CD4-positive, alpha-beta T cell (primary cell): ENCODE measurements at regions not wholly inside any gene's neighbourhood (a gene's known extent, or its start where the extent isn't known, plus 50 kb on each side); places are given as distances from the start of the nearest gene placed in this dataset.

Experiments
- ATAC-seq: fragments of 200-7000 bp; cut with Tn5 transposase; one replicate; pipeline ENCODE4 v1.10.0; 2022; ENCODE audit warnings: mild to moderate bottlenecking; ENCODE audit not compliant: poor library complexity
- CTCF ChIA-PET: fragments of 350-600 bp; sonication (Branson Sonifier 250); formaldehyde crosslinking; loops from one replicate; lab custom pipeline; 2021; ENCODE audit warnings: antibody characterized with exemption, inconsistent platforms; lab: Charles Lee
- POLR2A ChIA-PET: fragments of 350-600 bp; sonication (Branson Sonifier 250); formaldehyde crosslinking; loops from one replicate; lab custom pipeline; 2021; ENCODE audit warnings: antibody characterized with exemption, inconsistent platforms; lab: Charles Lee
- DNase-seq, 14 experiments: peaks; one replicate each; pipeline ENCODE4 v3.0.0-alpha.2; 2013 to 2020; ENCODE audit warnings: mixed read lengths in 2 of 14
- H3K27ac ChIP-seq, 2 donors: one replicate each; pipeline versions ENCODE4 v1.5.1 to v1.7.0; 2013; ENCODE audit warnings: low read length in 2 of 2, low read depth in 1 of 2, mild to moderate bottlenecking in 1 of 2
- H3K27me3 ChIP-seq, 2 experiments: 1 replicate in 1 of 2; 2 replicates in 1 of 2; pipeline versions ENCODE4 v1.6.1 to v1.7.0; 2013; ENCODE audit warnings: low read length in 2 of 2, control low read depth in 1 of 2, mild to moderate bottlenecking in 1 of 2, moderate library complexity in 1 of 2; ENCODE audit not compliant: insufficient read depth in 2 of 2, control insufficient read depth in 1 of 2
- H3K36me3 ChIP-seq: one replicate; pipeline ENCODE4 v1.6.1; 2013; ENCODE audit warnings: low read length, control low read depth; ENCODE audit not compliant: insufficient read depth
- H3K4me1 ChIP-seq: one replicate; pipeline ENCODE4 v1.6.1; 2013; ENCODE audit warnings: low read length, control low read depth; ENCODE audit not compliant: insufficient read depth
- H3K4me3 ChIP-seq: one replicate; pipeline ENCODE4 v1.5.1; 2013; ENCODE audit warnings: mild to moderate bottlenecking, low read length, moderate library complexity
- H3K9me3 ChIP-seq, 2 experiments: 1 replicate in 1 of 2; 2 replicates in 1 of 2; pipeline versions ENCODE4 v1.6.1 to v1.7.0; 2013; ENCODE audit warnings: low read length in 2 of 2, mild to moderate bottlenecking in 2 of 2, control low read depth in 1 of 2, moderate library complexity in 1 of 2; ENCODE audit not compliant: control insufficient read depth in 1 of 2, insufficient read depth in 1 of 2
- H3K27ac Mint-ChIP-seq: one replicate; pipeline ENCODE4 v1.8.0; 2020; ENCODE audit warnings: mixed read lengths
- H3K27me3 Mint-ChIP-seq: one replicate; pipeline ENCODE4 v1.8.0; 2021; ENCODE audit warnings: mixed read lengths
- H3K36me3 Mint-ChIP-seq: one replicate; pipeline ENCODE4 v1.8.0; 2021; ENCODE audit warnings: low read depth, mixed read lengths
- H3K4me1 Mint-ChIP-seq: one replicate; pipeline ENCODE4 v1.8.0; 2021; ENCODE audit warnings: low read depth, mixed read lengths
- H3K4me3 Mint-ChIP-seq: one replicate; pipeline ENCODE4 v1.8.0; 2020; ENCODE audit warnings: mild to moderate bottlenecking, mixed read lengths
- H3K9me3 Mint-ChIP-seq: one replicate; pipeline ENCODE4 v1.8.0; 2020; ENCODE audit warnings: mixed read lengths
- intact Hi-C, 2 experiments: fragments of 100-400 bp; cut with DNase I in 1 of 2; cut with micrococcal nuclease in 1 of 2; formaldehyde crosslinking; loops; one replicate each; pipeline versions ENCODE4 v1.15.1 to v1.9.0; 2023 to 2025; cut with DNase I, micrococcal nuclease
- TF ChIP-seq, protein P1 (sequence below): fragments of 200-600 bp; IDR thresholded peaks from one replicate; pipeline ENCODE4 v1.8.0; 2022; ENCODE audit warnings: antibody characterized with exemption, mild to moderate bottlenecking

DNA sequence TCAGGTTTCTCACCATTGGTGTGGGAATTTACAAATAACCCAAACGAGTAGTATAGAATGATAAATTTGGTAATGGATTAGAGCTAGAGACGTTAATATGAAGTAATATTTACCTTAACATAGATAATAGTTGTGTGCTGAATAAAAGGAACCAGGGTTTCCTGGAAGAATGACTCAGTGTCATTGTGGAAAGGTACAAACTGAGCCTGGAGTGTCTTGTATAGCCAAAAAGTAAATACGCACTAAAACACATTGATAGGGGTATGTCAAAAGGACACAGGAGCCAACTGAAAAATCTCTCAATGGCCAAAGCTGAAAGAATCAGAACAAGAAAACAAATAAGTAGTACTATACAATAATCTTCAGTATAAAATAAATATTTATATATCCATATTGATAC is 363.5 kb downstream of the SLCO4C1 start:
- Mint-ChIP-seq H3K36me3 (no peaks in the 10 kb centered on the region), H3K9me3 (no peaks in the 10 kb centered on the region)
- DNase-seq: no peak

DNA sequence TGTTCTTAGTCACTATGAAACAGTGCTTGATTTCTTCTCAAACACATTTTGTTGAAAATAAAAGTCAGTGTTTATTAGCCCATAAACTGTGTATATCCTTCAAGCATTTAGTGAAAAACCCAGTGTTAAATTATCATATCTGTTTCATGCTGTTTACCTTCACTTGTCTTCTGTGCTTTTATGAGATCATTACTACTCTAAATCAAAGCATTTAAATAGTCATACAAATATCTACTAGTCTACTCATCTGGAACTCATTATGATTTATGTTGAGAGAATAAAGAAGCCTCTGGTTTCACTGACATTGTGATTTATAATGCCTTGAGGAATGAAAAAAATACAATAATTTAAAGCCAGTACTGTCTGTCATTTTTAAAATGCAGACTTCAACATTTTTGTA is 366.5 kb downstream of the SLCO4C1 start:
- Mint-ChIP-seq H3K4me3 (no peak overlapping the region), H3K27me3 (no peaks in the 10 kb centered on the region), H3K36me3 (no peaks in the 10 kb centered on the region), H3K9me3 (peaks cover 4% of the 10 kb centered on the region), H3K27ac (no peak overlapping the region), H3K4me1 (no peaks in the 10 kb centered on the region)
- Histone ChIP-seq H3K36me3 (no peaks in the 10 kb centered on the region), H3K27ac (no peak overlapping the region), H3K4me3 (no peak overlapping the region), H3K27me3 (no peaks in the 10 kb centered on the region), H3K4me1 (no peaks in the 10 kb centered on the region), H3K9me3 (no peaks in the 10 kb centered on the region)
- TF ChIP-seq, protein P1, sequence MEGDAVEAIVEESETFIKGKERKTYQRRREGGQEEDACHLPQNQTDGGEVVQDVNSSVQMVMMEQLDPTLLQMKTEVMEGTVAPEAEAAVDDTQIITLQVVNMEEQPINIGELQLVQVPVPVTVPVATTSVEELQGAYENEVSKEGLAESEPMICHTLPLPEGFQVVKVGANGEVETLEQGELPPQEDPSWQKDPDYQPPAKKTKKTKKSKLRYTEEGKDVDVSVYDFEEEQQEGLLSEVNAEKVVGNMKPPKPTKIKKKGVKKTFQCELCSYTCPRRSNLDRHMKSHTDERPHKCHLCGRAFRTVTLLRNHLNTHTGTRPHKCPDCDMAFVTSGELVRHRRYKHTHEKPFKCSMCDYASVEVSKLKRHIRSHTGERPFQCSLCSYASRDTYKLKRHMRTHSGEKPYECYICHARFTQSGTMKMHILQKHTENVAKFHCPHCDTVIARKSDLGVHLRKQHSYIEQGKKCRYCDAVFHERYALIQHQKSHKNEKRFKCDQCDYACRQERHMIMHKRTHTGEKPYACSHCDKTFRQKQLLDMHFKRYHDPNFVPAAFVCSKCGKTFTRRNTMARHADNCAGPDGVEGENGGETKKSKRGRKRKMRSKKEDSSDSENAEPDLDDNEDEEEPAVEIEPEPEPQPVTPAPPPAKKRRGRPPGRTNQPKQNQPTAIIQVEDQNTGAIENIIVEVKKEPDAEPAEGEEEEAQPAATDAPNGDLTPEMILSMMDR: no peak
- no peak for DNase-seq
- intact Hi-C loops: no loop called here
- POLR2A ChIA-PET: no interaction called here
- CTCF ChIA-PET: no interaction called here
- ATAC-seq: no peak

More for the DNA sequence above, 363.5 kb downstream of the SLCO4C1 start:
- no peak overlapping the region for H3K27ac Mint-ChIP-seq
- H3K4me1 Mint-ChIP-seq: no peaks in the 10 kb centered on the region
- no peaks in the 10 kb centered on the region for H3K4me1 ChIP-seq
- no peak overlapping the region for H3K4me3 Mint-ChIP-seq
- intact Hi-C loops: no loop called here
- H3K9me3 ChIP-seq: no peaks in the 10 kb centered on the region
- CTCF ChIA-PET: no interaction called here
- TF ChIP-seq, protein P1: no peak
- H3K36me3 ChIP-seq: no peaks in the 10 kb centered on the region
- POLR2A ChIA-PET: no interaction called here
- no peaks in the 10 kb centered on the region for H3K27me3 Mint-ChIP-seq
- H3K4me3 ChIP-seq: no peak overlapping the region
- no peak overlapping the region for H3K27ac ChIP-seq
- ATAC-seq: no peak
- H3K27me3 ChIP-seq: no peaks in the 10 kb centered on the region

DNA sequence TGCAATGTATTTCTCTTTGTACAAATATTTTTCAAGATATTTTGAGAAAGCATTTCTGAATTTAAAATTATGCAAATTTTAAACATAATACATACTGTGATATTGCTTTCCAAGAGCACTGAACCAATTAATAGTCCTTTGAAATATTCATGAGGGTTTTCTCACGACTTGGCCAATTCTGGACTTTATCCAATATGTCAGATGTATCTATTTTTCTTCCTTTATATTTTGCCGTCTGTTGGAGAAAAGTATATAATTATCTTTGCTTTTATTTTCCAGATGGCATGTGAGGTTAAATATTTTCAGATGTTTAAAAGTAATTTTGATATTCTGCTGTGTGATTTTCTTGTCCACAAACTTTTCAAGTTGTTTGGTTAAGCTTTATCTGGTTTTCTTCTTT is 378.9 kb downstream of the SLCO4C1 start:
- Histone ChIP-seq H3K36me3 (no peaks in the 10 kb centered on the region), H3K9me3 (peaks cover 0 to 5% of the 10 kb centered on the region in 2 experiments), H3K4me3 (no peak overlapping the region), H3K27me3 (no peaks in the 10 kb centered on the region), H3K4me1 (no peaks in the 10 kb centered on the region), H3K27ac (no peak overlapping the region)
- no peaks in the 10 kb centered on the region for H3K27me3 Mint-ChIP-seq
- intact Hi-C loops: no loop called here
- H3K36me3 Mint-ChIP-seq: no peaks in the 10 kb centered on the region
- peaks cover 2% of the 10 kb centered on the region for H3K9me3 Mint-ChIP-seq
- H3K4me1 Mint-ChIP-seq: no peaks in the 10 kb centered on the region
- POLR2A ChIA-PET: no interaction called here
- ATAC-seq (no peak), DNase-seq (no peak)
- no peak overlapping the region for H3K4me3 Mint-ChIP-seq
- no peak overlapping the region for H3K27ac Mint-ChIP-seq
- CTCF ChIA-PET: no interaction called here
- TF ChIP-seq, protein P1: no peak
